ENCODE measurements at regions not wholly inside any gene's neighbourhood (a gene's known extent, or its start where the extent isn't known, plus 50 kb on each side); places are given as distances from the start of the nearest gene placed in this dataset.
"Not testable (repeated sequence)": the region's sequence is repeated elsewhere in the genome, so short reads cannot be mapped to it uniquely, and the experiment has no call there.

- H3K9me3 ChIP-seq (ENCODE audit: control insufficient read depth, insufficient read depth, low read length): no peaks in the 10 kb centered on the region
- no peak overlapping the region for H3K9ac ChIP-seq (ENCODE audit: low read depth, low read length)
- no peaks in the 10 kb centered on the region for H3K4me1 ChIP-seq (ENCODE audit: control insufficient read depth, insufficient read depth, low read length)
- no peaks in the 10 kb centered on the region for H3K36me3 ChIP-seq (ENCODE audit: control insufficient read depth, insufficient read depth, low read length)
- H3K4me3 ChIP-seq (ENCODE audit: low read depth, low read length): no peak overlapping the region
- no peaks in the 10 kb centered on the region for H3K27me3 ChIP-seq (ENCODE audit: control insufficient read depth, insufficient read depth, low read length)
These were observed 996.1 kb upstream of the COX7C start for GRCh38 chr5:85621668-85622067.

GRCh38 chr5:85628153-85628552, 989.6 kb upstream of the COX7C start:
- H3K27me3 ChIP-seq (ENCODE audit: control insufficient read depth, insufficient read depth, low read length): no peaks in the 10 kb centered on the region
- H3K4me3 ChIP-seq (ENCODE audit: low read depth, low read length): no peak overlapping the region
- no peaks in the 10 kb centered on the region for H3K36me3 ChIP-seq (ENCODE audit: control insufficient read depth, insufficient read depth, low read length)
- no peaks in the 10 kb centered on the region for H3K4me1 ChIP-seq (ENCODE audit: control insufficient read depth, insufficient read depth, low read length)
- no peaks in the 10 kb centered on the region for H3K9me3 ChIP-seq (ENCODE audit: control insufficient read depth, insufficient read depth, low read length)
- H3K9ac ChIP-seq (ENCODE audit: low read depth, low read length): no peak overlapping the region

- H3K4me1 ChIP-seq (ENCODE audit: control insufficient read depth, insufficient read depth, low read length); H3K36me3 ChIP-seq (ENCODE audit: control insufficient read depth, insufficient read depth, low read length); H3K9me3 ChIP-seq (ENCODE audit: control insufficient read depth, insufficient read depth, low read length); H3K27me3 ChIP-seq (ENCODE audit: control insufficient read depth, insufficient read depth, low read length): not testable (repeated sequence)
- H3K4me3 ChIP-seq (ENCODE audit: low read depth, low read length): peak overlapping the region; percentile 43
- H3K9ac ChIP-seq (ENCODE audit: low read depth, low read length): peak overlapping the region; percentile 37
These were observed 979.1 kb upstream of the COX7C start for GRCh38 chr5:85638495-85639125.

GRCh38 chr5:85646036-85646435, 971.7 kb upstream of the COX7C start:
- Histone ChIP-seq H3K4me1 (ENCODE audit: control insufficient read depth, insufficient read depth, low read length) (no peaks in the 10 kb centered on the region), H3K36me3 (ENCODE audit: control insufficient read depth, insufficient read depth, low read length) (no peaks in the 10 kb centered on the region), H3K9me3 (ENCODE audit: control insufficient read depth, insufficient read depth, low read length) (no peaks in the 10 kb centered on the region), H3K9ac (ENCODE audit: low read depth, low read length) (no peak overlapping the region), H3K27me3 (ENCODE audit: control insufficient read depth, insufficient read depth, low read length) (no peaks in the 10 kb centered on the region), H3K4me3 (ENCODE audit: low read depth, low read length) (no peak overlapping the region)

GRCh38 chr5:85646641-85647040, 971.1 kb upstream of the COX7C start:
- H3K9ac ChIP-seq (ENCODE audit: low read depth, low read length): no peak overlapping the region
- no peaks in the 10 kb centered on the region for H3K9me3 ChIP-seq (ENCODE audit: control insufficient read depth, insufficient read depth, low read length)
- no peaks in the 10 kb centered on the region for H3K27me3 ChIP-seq (ENCODE audit: control insufficient read depth, insufficient read depth, low read length)
- H3K36me3 ChIP-seq (ENCODE audit: control insufficient read depth, insufficient read depth, low read length): no peaks in the 10 kb centered on the region
- no peak overlapping the region for H3K4me3 ChIP-seq (ENCODE audit: low read depth, low read length)
- no peaks in the 10 kb centered on the region for H3K4me1 ChIP-seq (ENCODE audit: control insufficient read depth, insufficient read depth, low read length)

GRCh38 chr5:85647349-85648127, 970.2 kb upstream of the COX7C start:
- Histone ChIP-seq H3K4me1 (ENCODE audit: control insufficient read depth, insufficient read depth, low read length) (no peaks in the 10 kb centered on the region), H3K9me3 (ENCODE audit: control insufficient read depth, insufficient read depth, low read length) (no peaks in the 10 kb centered on the region), H3K4me3 (ENCODE audit: low read depth, low read length) (no peak overlapping the region), H3K9ac (ENCODE audit: low read depth, low read length) (no peak overlapping the region), H3K36me3 (ENCODE audit: control insufficient read depth, insufficient read depth, low read length) (no peaks in the 10 kb centered on the region), H3K27me3 (ENCODE audit: control insufficient read depth, insufficient read depth, low read length) (no peaks in the 10 kb centered on the region)

GRCh38 chr5:85648495-85648894, 969.2 kb upstream of the COX7C start:
- Histone ChIP-seq H3K36me3 (ENCODE audit: control insufficient read depth, insufficient read depth, low read length) (no peaks in the 10 kb centered on the region), H3K9me3 (ENCODE audit: control insufficient read depth, insufficient read depth, low read length) (no peaks in the 10 kb centered on the region), H3K4me1 (ENCODE audit: control insufficient read depth, insufficient read depth, low read length) (no peaks in the 10 kb centered on the region), H3K4me3 (ENCODE audit: low read depth, low read length) (no peak overlapping the region), H3K9ac (ENCODE audit: low read depth, low read length) (no peak overlapping the region), H3K27me3 (ENCODE audit: control insufficient read depth, insufficient read depth, low read length) (no peaks in the 10 kb centered on the region)

GRCh38 chr5:85651731-85652130, 966.0 kb upstream of the COX7C start:
- Histone ChIP-seq H3K4me1 (ENCODE audit: control insufficient read depth, insufficient read depth, low read length) (no peaks in the 10 kb centered on the region), H3K9ac (ENCODE audit: low read depth, low read length) (no peak overlapping the region), H3K4me3 (ENCODE audit: low read depth, low read length) (no peak overlapping the region), H3K27me3 (ENCODE audit: control insufficient read depth, insufficient read depth, low read length) (no peaks in the 10 kb centered on the region), H3K36me3 (ENCODE audit: control insufficient read depth, insufficient read depth, low read length) (no peaks in the 10 kb centered on the region), H3K9me3 (ENCODE audit: control insufficient read depth, insufficient read depth, low read length) (no peaks in the 10 kb centered on the region)

GRCh38 chr5:85654144-85654543, 963.6 kb upstream of the COX7C start:
- not testable (repeated sequence) for H3K9ac ChIP-seq (ENCODE audit: low read depth, low read length); H3K9me3 ChIP-seq (ENCODE audit: control insufficient read depth, insufficient read depth, low read length); H3K4me1 ChIP-seq (ENCODE audit: control insufficient read depth, insufficient read depth, low read length); H3K4me3 ChIP-seq (ENCODE audit: low read depth, low read length); H3K27me3 ChIP-seq (ENCODE audit: control insufficient read depth, insufficient read depth, low read length); H3K36me3 ChIP-seq (ENCODE audit: control insufficient read depth, insufficient read depth, low read length)

- no peaks in the 10 kb centered on the region for H3K36me3 ChIP-seq (ENCODE audit: control insufficient read depth, insufficient read depth, low read length)
- H3K4me3 ChIP-seq (ENCODE audit: low read depth, low read length): no peak overlapping the region
- H3K27me3 ChIP-seq (ENCODE audit: control insufficient read depth, insufficient read depth, low read length): no peaks in the 10 kb centered on the region
- H3K4me1 ChIP-seq (ENCODE audit: control insufficient read depth, insufficient read depth, low read length): no peaks in the 10 kb centered on the region
- H3K9ac ChIP-seq (ENCODE audit: low read depth, low read length): no peak overlapping the region
- H3K9me3 ChIP-seq (ENCODE audit: control insufficient read depth, insufficient read depth, low read length): no peaks in the 10 kb centered on the region
These were observed 961.7 kb upstream of the COX7C start for GRCh38 chr5:85656050-85656449.

- not testable (repeated sequence) for H3K27me3 ChIP-seq (ENCODE audit: control insufficient read depth, insufficient read depth, low read length); H3K4me1 ChIP-seq (ENCODE audit: control insufficient read depth, insufficient read depth, low read length); H3K4me3 ChIP-seq (ENCODE audit: low read depth, low read length); H3K36me3 ChIP-seq (ENCODE audit: control insufficient read depth, insufficient read depth, low read length); H3K9me3 ChIP-seq (ENCODE audit: control insufficient read depth, insufficient read depth, low read length); H3K9ac ChIP-seq (ENCODE audit: low read depth, low read length)
These were observed 960.4 kb upstream of the COX7C start for GRCh38 chr5:85657328-85657727.

GRCh38 chr5:85662969-85663707, 954.6 kb upstream of the COX7C start:
- H3K9me3 ChIP-seq (ENCODE audit: control insufficient read depth, insufficient read depth, low read length); H3K9ac ChIP-seq (ENCODE audit: low read depth, low read length); H3K4me3 ChIP-seq (ENCODE audit: low read depth, low read length): not testable (repeated sequence)

More at GRCh38 chr5:85662969-85663707, 954.6 kb upstream of the COX7C start:
- not testable (repeated sequence) for H3K4me1 ChIP-seq (ENCODE audit: control insufficient read depth, insufficient read depth, low read length); H3K36me3 ChIP-seq (ENCODE audit: control insufficient read depth, insufficient read depth, low read length); H3K27me3 ChIP-seq (ENCODE audit: control insufficient read depth, insufficient read depth, low read length)
